CD14-positive monocyte (primary cell): ENCODE measurements at regions not wholly inside any gene's neighbourhood (a gene's known extent, or its start where the extent isn't known, plus 50 kb on each side); places are given as distances from the start of the nearest gene placed in this dataset.

Experiments
- DNase-seq, 3 donors: peaks; one replicate each; pipeline ENCODE4 v3.0.0-alpha.2; 2011 to 2022
- H2AFZ ChIP-seq: 2 replicates; pipeline ENCODE4 v1.6.0; 2012; ENCODE audit warnings: mild to moderate bottlenecking, low read depth, low read length, inconsistent platforms; ENCODE audit not compliant: insufficient read depth, poor library complexity, severe bottlenecking
- H3K27ac ChIP-seq, 2 donors: 1 replicate in 1 of 2; 2 replicates in 1 of 2; pipeline ENCODE4 v1.5.1; 2012 to 2013; ENCODE audit warnings: low read length in 2 of 2, control low read depth in 1 of 2, inconsistent platforms in 1 of 2, low read depth in 1 of 2, mild to moderate bottlenecking in 1 of 2
- H3K27me3 ChIP-seq, 2 donors: one replicate each; pipeline versions ENCODE4 v1.6.0 to v1.6.1; 2011 to 2013; ENCODE audit warnings: low read length in 2 of 2; ENCODE audit not compliant: control insufficient read depth in 2 of 2, insufficient read depth in 2 of 2
- H3K36me3 ChIP-seq, 2 donors: replicated peaks in 1 of 2; 1 replicate in 1 of 2; 2 replicates in 1 of 2; pipeline versions ENCODE4 v1.5.1 to v1.6.1; 2012 to 2013; ENCODE audit warnings: low read length in 2 of 2, control low read depth in 1 of 2, inconsistent platforms in 1 of 2, mild to moderate bottlenecking in 1 of 2; ENCODE audit not compliant: insufficient read depth in 2 of 2, control insufficient read depth in 1 of 2
- H3K4me1 ChIP-seq, 2 donors: 1 replicate in 1 of 2; 2 replicates in 1 of 2; pipeline versions ENCODE4 v1.5.1 to v1.6.1; 2012 to 2013; ENCODE audit warnings: low read length in 2 of 2, control low read depth in 1 of 2, inconsistent platforms in 1 of 2, mild to moderate bottlenecking in 1 of 2, moderate library complexity in 1 of 2; ENCODE audit not compliant: insufficient read depth in 2 of 2, control insufficient read depth in 1 of 2
- H3K4me2 ChIP-seq: replicated peaks from 2 replicates; pipeline ENCODE3; 2012; ENCODE audit warnings: low read length, moderate library complexity, mild to moderate bottlenecking; ENCODE audit not compliant: poor library complexity, severe bottlenecking; ENCODE audit errors: extremely low read depth
- H3K4me3 ChIP-seq, 3 experiments: fragments of 200-600 bp in 1 of 3; sonication (generic) in 1 of 3; replicated peaks in 1 of 3; 1 replicate in 2 of 3; 2 replicates in 1 of 3; pipeline ENCODE4 v1.5.1; 2011 to 2013; ENCODE audit warnings: low read length in 3 of 3, mild to moderate bottlenecking in 3 of 3, control low read depth in 2 of 3, low read depth in 2 of 3, inconsistent platforms in 1 of 3, moderate library complexity in 1 of 3
- H3K79me2 ChIP-seq: 2 replicates; pipeline ENCODE4 v1.6.0; 2012; ENCODE audit warnings: mild to moderate bottlenecking, control low read depth, inconsistent platforms, low read length, moderate library complexity; ENCODE audit not compliant: insufficient read depth
- H3K9ac ChIP-seq: 2 replicates; pipeline ENCODE4 v1.6.0; 2017; ENCODE audit warnings: low read length, mild to moderate bottlenecking; ENCODE audit not compliant: insufficient read depth, poor library complexity, severe bottlenecking
- H3K9me3 ChIP-seq, 2 donors: replicated peaks in 1 of 2; 1 replicate in 1 of 2; 2 replicates in 1 of 2; pipeline versions ENCODE4 v1.5.1 to v1.6.1; 2012 to 2013; ENCODE audit warnings: low read length in 2 of 2, control low read depth in 1 of 2; ENCODE audit not compliant: control insufficient read depth in 1 of 2, insufficient read depth in 1 of 2
- H4K20me1 ChIP-seq: 2 replicates; pipeline ENCODE4 v1.6.0; 2012; ENCODE audit warnings: mild to moderate bottlenecking, low read length, control low read depth, moderate library complexity; ENCODE audit not compliant: insufficient read depth
- H3K27ac Mint-ChIP-seq, 7 donors: one replicate each; pipeline ENCODE4 v1.8.0; 2020; ENCODE audit warnings: mild to moderate bottlenecking in 7 of 7, mixed read lengths in 7 of 7, moderate library complexity in 6 of 7, inconsistent platforms in 2 of 7
- H3K27me3 Mint-ChIP-seq, 3 donors: one replicate each; pipeline ENCODE4 v1.8.0; 2021 to 2022; ENCODE audit warnings: low read depth in 3 of 3, mild to moderate bottlenecking in 3 of 3, mixed read lengths in 3 of 3, moderate library complexity in 3 of 3, inconsistent platforms in 1 of 3
- H3K36me3 Mint-ChIP-seq, 2 donors: one replicate each; pipeline ENCODE4 v1.8.0; 2020; ENCODE audit warnings: mixed read lengths in 2 of 2, inconsistent platforms in 1 of 2, mild to moderate bottlenecking in 1 of 2
- H3K4me1 Mint-ChIP-seq: one replicate; pipeline ENCODE4 v1.8.0; 2020; ENCODE audit warnings: mild to moderate bottlenecking, mixed read lengths
- H3K4me3 Mint-ChIP-seq, 2 donors: one replicate each; pipeline ENCODE4 v1.8.0; 2020; ENCODE audit warnings: mild to moderate bottlenecking in 2 of 2, mixed read lengths in 2 of 2, moderate library complexity in 1 of 2
- H3K9me3 Mint-ChIP-seq, 7 donors: one replicate each; pipeline ENCODE4 v1.8.0; 2020 to 2022; ENCODE audit warnings: mixed read lengths in 7 of 7, mild to moderate bottlenecking in 6 of 7, moderate library complexity in 6 of 7, inconsistent platforms in 2 of 7
- WGBS: methylation state at CpG from one replicate; pipeline ENCODE4 v1.1.5; 2013; ENCODE audit warnings: missing lambda C conversion rate; ENCODE audit not compliant: insufficient coverage; 5-methylcytosine and 5-hydroxymethylcytosine counted together
- intact Hi-C, 2 donors: fragments of 100-400 bp; cut with micrococcal nuclease; formaldehyde crosslinking; loops; one replicate each; pipeline versions ENCODE4 v1.15.0 to v1.15.1; 2023
- TF ChIP-seq, protein P1 (sequence below): fragments of 200-600 bp; IDR thresholded peaks from one replicate; pipeline ENCODE4 v1.8.0; 2022; ENCODE audit warnings: antibody characterized with exemption, mild to moderate bottlenecking

DNA sequence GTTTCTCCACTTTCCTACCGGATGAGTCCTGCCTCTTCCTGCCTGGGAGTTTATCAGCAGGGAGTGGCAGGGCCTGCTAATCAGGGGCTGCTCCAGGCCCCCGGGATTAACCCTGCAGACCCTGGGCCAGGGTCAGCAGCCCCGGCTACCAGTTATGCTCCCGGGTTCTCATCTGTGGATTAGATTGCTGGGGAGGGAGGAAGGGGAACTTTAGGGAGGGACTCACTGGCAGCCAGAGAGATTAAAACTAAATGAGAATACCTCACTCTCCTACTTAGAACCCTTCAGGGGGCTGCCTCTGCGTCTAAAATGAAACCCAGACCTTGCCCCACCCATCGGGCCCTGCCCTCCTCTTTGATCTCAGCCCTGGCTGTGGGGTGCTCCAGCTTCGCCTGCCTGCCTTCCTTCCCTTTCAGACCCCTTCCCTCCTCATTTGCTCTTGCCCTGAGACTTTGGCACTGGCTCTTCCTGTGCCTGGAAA, 130.5 kb upstream of the HAND1 start:
- Mint-ChIP-seq H3K4me3 (peak overlapping the region in 1 of 2 donors; percentile 44), H3K27ac (peak overlapping the region in 1 of 7 donors; percentile 27), H3K36me3 (no peaks in the 10 kb centered on the region), H3K9me3 (peaks cover 0 to 6% (median 0%) of the 10 kb centered on the region in 7 donors), H3K27me3 (peaks cover 55 to 82% (median 75%) of the 10 kb centered on the region in 3 donors), H3K4me1 (peaks cover 13% of the 10 kb centered on the region)
- peaks cover 3 to 12% of the 10 kb centered on the region in 2 donors for H3K9me3 ChIP-seq
- intact Hi-C loops = loop anchor here (10.0 kb wide), 2 partner anchors 84 to 114 kb away; no protein-coding TSS in a partner anchor
- WGBS = 58% methylated on average over 5 of the region's 7 CpGs
- no peak overlapping the region for H3K4me3 ChIP-seq
- no peak overlapping the region for H3K27ac ChIP-seq
- no peak overlapping the region for H3K9ac ChIP-seq
- H3K27me3 ChIP-seq = peaks cover 25 to 70% of the 10 kb centered on the region in 2 donors
- no peak for DNase-seq
- no peaks in the 10 kb centered on the region for H3K79me2 ChIP-seq
- H4K20me1 ChIP-seq = no peaks in the 10 kb centered on the region
- H3K36me3 ChIP-seq = no peaks in the 10 kb centered on the region
- TF ChIP-seq, protein P1, sequence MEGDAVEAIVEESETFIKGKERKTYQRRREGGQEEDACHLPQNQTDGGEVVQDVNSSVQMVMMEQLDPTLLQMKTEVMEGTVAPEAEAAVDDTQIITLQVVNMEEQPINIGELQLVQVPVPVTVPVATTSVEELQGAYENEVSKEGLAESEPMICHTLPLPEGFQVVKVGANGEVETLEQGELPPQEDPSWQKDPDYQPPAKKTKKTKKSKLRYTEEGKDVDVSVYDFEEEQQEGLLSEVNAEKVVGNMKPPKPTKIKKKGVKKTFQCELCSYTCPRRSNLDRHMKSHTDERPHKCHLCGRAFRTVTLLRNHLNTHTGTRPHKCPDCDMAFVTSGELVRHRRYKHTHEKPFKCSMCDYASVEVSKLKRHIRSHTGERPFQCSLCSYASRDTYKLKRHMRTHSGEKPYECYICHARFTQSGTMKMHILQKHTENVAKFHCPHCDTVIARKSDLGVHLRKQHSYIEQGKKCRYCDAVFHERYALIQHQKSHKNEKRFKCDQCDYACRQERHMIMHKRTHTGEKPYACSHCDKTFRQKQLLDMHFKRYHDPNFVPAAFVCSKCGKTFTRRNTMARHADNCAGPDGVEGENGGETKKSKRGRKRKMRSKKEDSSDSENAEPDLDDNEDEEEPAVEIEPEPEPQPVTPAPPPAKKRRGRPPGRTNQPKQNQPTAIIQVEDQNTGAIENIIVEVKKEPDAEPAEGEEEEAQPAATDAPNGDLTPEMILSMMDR = no peak
- peaks cover 6 to 7% of the 10 kb centered on the region in 2 donors for H3K4me1 ChIP-seq
- no peak overlapping the region for H3K4me2 ChIP-seq
- H2AFZ ChIP-seq = no peak overlapping the region

DNA sequence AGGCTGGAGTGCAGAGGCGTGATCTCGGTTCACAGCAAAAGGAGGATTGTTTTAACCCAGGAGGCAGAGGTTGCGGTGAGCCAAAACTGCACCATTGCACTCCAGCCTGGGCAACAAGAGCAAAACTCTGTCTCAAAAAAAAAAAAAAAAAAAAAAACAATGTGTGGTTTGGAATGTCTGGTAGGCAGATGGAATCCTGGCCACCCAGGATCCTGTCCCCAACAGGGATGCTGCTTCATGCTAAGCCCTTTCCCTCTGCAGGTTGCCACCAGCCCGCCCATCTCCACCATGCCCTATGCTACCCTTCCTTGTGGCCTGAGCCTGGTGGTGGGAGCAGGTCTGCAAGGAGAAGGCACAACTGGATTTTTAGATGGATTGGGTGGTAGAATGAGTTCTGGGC, 129.7 kb upstream of the HAND1 start:
- Histone ChIP-seq H3K9ac (no peak overlapping the region), H3K27ac (no peak overlapping the region), H3K4me1 (peaks cover 6 to 7% of the 10 kb centered on the region in 2 donors), H3K4me2 (no peak overlapping the region), H3K36me3 (no peaks in the 10 kb centered on the region), H2AFZ (no peak overlapping the region), H3K9me3 (peaks cover 3 to 12% of the 10 kb centered on the region in 2 donors), H3K27me3 (peaks cover 24 to 63% of the 10 kb centered on the region in 2 donors), H3K79me2 (no peaks in the 10 kb centered on the region), H3K4me3 (no peak overlapping the region), H4K20me1 (no peaks in the 10 kb centered on the region)
- WGBS = 97% methylated on average over 3 of the region's 4 CpGs
- no peak overlapping the region for H3K4me3 Mint-ChIP-seq
- H3K36me3 Mint-ChIP-seq = no peaks in the 10 kb centered on the region
- H3K4me1 Mint-ChIP-seq = peaks cover 13% of the 10 kb centered on the region
- no peak for DNase-seq
- H3K9me3 Mint-ChIP-seq = peaks cover 0 to 6% (median 0%) of the 10 kb centered on the region in 7 donors
- intact Hi-C loops = loop anchor here (10.0 kb wide), 2 partner anchors 83 to 113 kb away; no protein-coding TSS in a partner anchor
- peaks cover 48 to 84% (median 74%) of the 10 kb centered on the region in 3 donors for H3K27me3 Mint-ChIP-seq
- TF ChIP-seq, protein P1 = no peak
- no peak overlapping the region for H3K27ac Mint-ChIP-seq
